ENCODE measurements at regions not wholly inside any gene's neighbourhood (a gene's known extent, or its start where the extent isn't known, plus 50 kb on each side); places are given as distances from the start of the nearest gene placed in this dataset.
"Not testable (repeated sequence)": the region's sequence is repeated elsewhere in the genome, so short reads cannot be mapped to it uniquely, and the experiment has no call there.

GRCh38 chr2:110348902-110349301, 123.7 kb downstream of the LIMS4 start:
- H3K27me3 ChIP-seq; H3K27ac ChIP-seq; H3K4me3 ChIP-seq; H3K36me3 ChIP-seq; H3K9me3 ChIP-seq; H3K4me1 ChIP-seq; intact Hi-C loops (cut with DNase I; ENCODE audit: low total_unique reads): not testable (repeated sequence)
- peak in 1 of 2 donors; percentile 61 for DNase-seq

DNA sequence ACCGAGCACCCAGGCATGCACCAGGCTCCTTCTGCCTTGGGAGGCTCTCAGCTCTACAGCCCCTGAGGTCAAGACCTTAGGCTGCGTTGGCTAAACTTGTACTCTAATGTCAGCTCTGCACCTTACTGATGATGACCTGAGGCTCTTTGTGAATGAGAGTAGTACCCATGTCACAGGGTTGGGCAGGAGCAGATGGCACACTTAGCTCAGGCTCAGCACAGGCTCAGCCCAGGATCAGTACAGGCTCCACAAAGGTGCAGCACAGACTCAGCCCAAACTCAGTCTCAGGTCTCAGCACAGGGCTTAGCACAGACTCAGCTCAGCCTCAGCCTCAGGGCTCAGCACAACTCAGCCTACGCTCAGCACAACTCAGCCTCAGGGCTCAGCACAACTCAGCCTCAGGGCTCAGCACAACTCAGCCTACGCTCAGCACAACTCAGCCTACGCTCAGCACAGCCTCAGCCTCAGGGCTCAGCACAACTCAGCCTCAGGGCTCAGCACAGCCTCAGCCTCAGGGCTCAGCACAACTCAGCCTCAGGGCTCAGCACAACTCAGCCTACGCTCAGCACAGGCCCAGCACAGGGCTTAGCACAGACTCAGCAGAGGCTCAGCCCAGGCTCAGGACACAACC, 128.1 kb downstream of the LIMS4 start:
- H3K4me1 ChIP-seq; H3K36me3 ChIP-seq; H3K27me3 ChIP-seq; H3K9me3 ChIP-seq; intact Hi-C loops (cut with DNase I; ENCODE audit: low total_unique reads); H3K4me3 ChIP-seq; H3K27ac ChIP-seq: not testable (repeated sequence)
- peak in 1 of 2 donors; percentile 59 for DNase-seq

DNA sequence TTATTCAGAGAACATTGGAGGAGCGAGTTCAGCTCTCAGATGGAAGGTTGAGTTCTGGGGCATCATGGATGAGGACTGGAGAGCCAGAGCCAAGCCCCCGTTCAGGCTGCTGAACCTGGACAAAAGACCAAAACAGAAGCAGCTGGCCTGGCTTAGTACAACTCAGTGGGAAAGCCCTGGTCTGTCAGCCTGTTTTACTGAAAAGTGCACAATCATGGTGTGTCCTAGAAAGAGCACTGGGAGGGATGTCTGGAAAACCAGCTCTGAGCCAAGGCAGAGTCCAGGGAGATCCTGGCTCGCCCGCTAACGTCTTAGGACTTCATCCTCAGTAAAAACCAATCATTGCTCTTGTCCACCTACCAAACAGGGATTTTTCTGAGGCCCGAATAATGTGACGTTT, 129.7 kb upstream of the MTLN start:
- H3K27ac ChIP-seq; H3K4me3 ChIP-seq; H3K9me3 ChIP-seq; H3K36me3 ChIP-seq; H3K27me3 ChIP-seq; H3K4me1 ChIP-seq; DNase-seq; intact Hi-C loops (cut with DNase I; ENCODE audit: low total_unique reads): not testable (repeated sequence)

DNA sequence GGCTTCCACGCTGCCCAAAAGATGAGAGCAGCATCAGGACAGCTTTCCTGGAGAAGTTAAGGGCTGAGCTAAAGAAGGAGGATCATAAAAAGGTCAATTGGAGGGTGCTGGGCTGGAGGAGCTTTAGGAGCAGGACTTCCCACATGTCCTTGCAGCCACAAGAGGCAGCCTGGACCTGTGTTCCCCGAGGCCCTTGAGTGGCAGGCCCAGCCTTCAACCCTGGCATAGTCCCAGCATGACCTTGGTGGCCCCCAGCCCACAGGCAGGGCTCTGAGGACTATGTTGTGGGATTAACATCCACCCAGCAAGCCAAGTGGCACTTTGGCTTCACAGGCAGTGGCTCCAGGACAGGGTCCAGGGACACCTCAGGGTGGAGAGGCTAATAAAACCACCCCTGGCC, 126.8 kb upstream of the MTLN start:
- H3K4me3 ChIP-seq; intact Hi-C loops (cut with DNase I; ENCODE audit: low total_unique reads); H3K27me3 ChIP-seq; H3K9me3 ChIP-seq; H3K36me3 ChIP-seq; H3K27ac ChIP-seq; H3K4me1 ChIP-seq; DNase-seq: not testable (repeated sequence)

- not testable (repeated sequence) for H3K27me3 ChIP-seq
Observed at GRCh38 chr2:110338277-110339003, 126.1 kb upstream of the MTLN start.

DNA sequence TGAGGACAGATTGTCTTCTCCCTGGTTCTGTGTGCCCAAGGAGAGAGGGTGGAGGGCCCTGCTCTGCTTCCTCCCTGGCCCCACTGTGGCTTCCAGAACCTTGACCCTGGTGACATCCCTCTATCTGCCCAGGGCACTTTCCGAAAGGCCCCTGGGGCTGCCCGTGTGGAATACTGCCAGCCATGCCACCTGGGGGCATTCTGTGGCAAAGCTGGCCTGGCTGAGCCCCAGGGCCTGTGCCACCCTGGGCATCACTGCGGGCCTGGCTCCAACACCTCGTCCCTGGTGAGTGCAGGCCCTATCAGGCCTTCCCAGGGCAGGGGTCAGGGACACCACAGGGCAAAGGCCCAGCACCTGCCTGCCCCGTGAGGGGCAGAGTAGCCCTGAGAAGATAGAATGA, 123.7 kb upstream of the MTLN start:
- H3K27ac ChIP-seq; H3K4me3 ChIP-seq; H3K27me3 ChIP-seq; intact Hi-C loops (cut with DNase I; ENCODE audit: low total_unique reads); H3K4me1 ChIP-seq; H3K9me3 ChIP-seq; H3K36me3 ChIP-seq: not testable (repeated sequence)
- peak in 1 of 2 donors; percentile 40 for DNase-seq

More at GRCh38 chr2:110338277-110339003, 126.1 kb upstream of the MTLN start:
- peak in 1 of 2 donors; percentile 44 for DNase-seq
- H3K9me3 ChIP-seq; H3K36me3 ChIP-seq; H3K4me3 ChIP-seq; H3K27ac ChIP-seq; H3K4me1 ChIP-seq; intact Hi-C loops (cut with DNase I; ENCODE audit: low total_unique reads): not testable (repeated sequence)

- H3K27me3 ChIP-seq; H3K4me1 ChIP-seq; intact Hi-C loops (cut with DNase I; ENCODE audit: low total_unique reads); H3K9me3 ChIP-seq; H3K36me3 ChIP-seq; H3K4me3 ChIP-seq; H3K27ac ChIP-seq: not testable (repeated sequence)
- DNase-seq: peak in 1 of 2 donors; percentile 19
Observed at GRCh38 chr2:110335415-110336049, 123.2 kb upstream of the MTLN start.

- H3K4me3 ChIP-seq; H3K4me1 ChIP-seq; intact Hi-C loops (cut with DNase I; ENCODE audit: low total_unique reads); H3K27me3 ChIP-seq; H3K36me3 ChIP-seq; H3K27ac ChIP-seq; H3K9me3 ChIP-seq: not testable (repeated sequence)
- peak in 1 of 2 donors; percentile 44 for DNase-seq
Observed at GRCh38 chr2:110333114-110334095, 121.1 kb upstream of the MTLN start.

DNA sequence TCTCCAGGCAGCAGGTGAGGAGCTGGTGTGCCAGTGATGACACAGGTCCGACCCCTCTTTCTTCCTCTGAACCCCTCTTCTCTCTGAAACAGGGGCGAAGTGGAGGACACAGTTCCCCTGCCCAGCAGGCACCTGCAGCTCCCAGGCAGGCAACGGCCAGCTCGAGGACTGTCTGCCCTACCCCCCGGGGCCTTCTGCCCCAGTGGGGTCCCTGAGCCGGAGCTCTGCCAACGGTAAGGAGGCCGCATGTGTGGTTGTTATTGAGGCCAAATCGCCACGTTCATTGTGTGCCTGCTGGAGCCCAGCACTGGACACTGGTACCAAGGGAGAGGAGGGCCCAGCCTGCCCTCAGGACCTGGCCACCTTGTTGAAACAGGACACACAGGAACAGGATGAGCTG, 119.3 kb upstream of the MTLN start:
- H3K36me3 ChIP-seq; H3K27ac ChIP-seq; H3K27me3 ChIP-seq; H3K9me3 ChIP-seq; intact Hi-C loops (cut with DNase I; ENCODE audit: low total_unique reads); H3K4me3 ChIP-seq; H3K4me1 ChIP-seq: not testable (repeated sequence)
- peak in 1 of 2 donors; percentile 37 for DNase-seq

- H3K27me3 ChIP-seq; H3K36me3 ChIP-seq; H3K27ac ChIP-seq; DNase-seq; H3K9me3 ChIP-seq; H3K4me3 ChIP-seq; intact Hi-C loops (cut with DNase I; ENCODE audit: low total_unique reads); H3K4me1 ChIP-seq: not testable (repeated sequence)
Observed at GRCh38 chr2:110329760-110330159, 117.4 kb upstream of the MTLN start.

- intact Hi-C loops (cut with DNase I; ENCODE audit: low total_unique reads); H3K27ac ChIP-seq; H3K27me3 ChIP-seq; H3K9me3 ChIP-seq; H3K4me3 ChIP-seq; H3K36me3 ChIP-seq; H3K4me1 ChIP-seq: not testable (repeated sequence)
- DNase-seq: peak in 1 of 2 donors; percentile 47
Observed at GRCh38 chr2:110329158-110329557, 116.8 kb upstream of the MTLN start.

DNA sequence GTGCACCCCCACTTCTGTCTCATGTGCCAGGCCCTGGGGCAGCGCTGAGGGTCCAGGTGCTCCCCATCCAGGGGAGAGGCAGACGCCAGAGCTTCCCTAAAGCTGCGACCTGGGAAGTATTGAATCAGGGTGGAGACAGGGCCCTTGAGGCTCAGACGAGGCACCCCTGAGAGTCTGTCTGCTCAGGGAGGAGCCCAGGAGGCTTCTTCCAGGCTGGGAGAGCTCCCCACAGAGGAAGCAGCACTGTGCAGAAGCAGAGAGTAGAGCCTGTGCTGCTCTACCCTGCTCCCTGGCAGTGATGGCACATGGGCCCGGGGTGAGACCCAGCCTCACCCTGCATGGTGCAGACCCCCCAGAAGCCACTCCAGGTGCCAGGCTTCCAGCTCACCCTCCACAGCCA, 116.3 kb upstream of the MTLN start:
- H3K27me3 ChIP-seq; H3K36me3 ChIP-seq; H3K4me1 ChIP-seq; H3K9me3 ChIP-seq; H3K27ac ChIP-seq; H3K4me3 ChIP-seq; intact Hi-C loops (cut with DNase I; ENCODE audit: low total_unique reads): not testable (repeated sequence)
- DNase-seq: peak in 1 of 2 donors; percentile 45

- H3K36me3 ChIP-seq; intact Hi-C loops (cut with DNase I; ENCODE audit: low total_unique reads); H3K4me3 ChIP-seq; DNase-seq; H3K4me1 ChIP-seq; H3K9me3 ChIP-seq; H3K27ac ChIP-seq; H3K27me3 ChIP-seq: not testable (repeated sequence)
Observed at GRCh38 chr2:110323832-110324231, 111.5 kb upstream of the MTLN start.
